Parathyroid adenoma (tissue), 2 donors: ENCODE measurements at regions not wholly inside any gene's neighbourhood (a gene's known extent, or its start where the extent isn't known, plus 50 kb on each side); places are given as distances from the start of the nearest gene placed in this dataset.

Source experiments
- H2AFZ ChIP-seq: fragments of 300-600 bp; sonication (generic); one replicate; pipeline ENCODE4 v1.7.0; 2017; ENCODE audit warnings: antibody characterized with exemption, mild to moderate bottlenecking
- H3K27ac ChIP-seq: fragments of 300-600 bp; sonication (generic); one replicate; pipeline ENCODE4 v1.7.0; 2017
- H3K27me3 ChIP-seq: fragments of 300-600 bp; sonication (generic); one replicate; pipeline ENCODE4 v1.7.0; 2017; ENCODE audit warnings: low read length; ENCODE audit not compliant: control insufficient read depth, insufficient read depth
- H3K36me3 ChIP-seq: fragments of 300-600 bp; sonication (generic); one replicate; pipeline ENCODE4 v1.7.0; 2017; ENCODE audit warnings: low read length; ENCODE audit not compliant: control insufficient read depth, insufficient read depth
- H3K4me1 ChIP-seq: fragments of 300-600 bp; sonication (generic); one replicate; pipeline ENCODE4 v1.7.0; 2017; ENCODE audit warnings: control low read depth
- H3K4me2 ChIP-seq: fragments of 300-600 bp; sonication (generic); one replicate; pipeline ENCODE4 v1.7.0; 2017; ENCODE audit warnings: low read length
- H3K4me3 ChIP-seq: fragments of 300-600 bp; sonication (generic); one replicate; pipeline ENCODE4 v1.7.0; 2017; ENCODE audit warnings: low read depth, low read length
- H3K79me2 ChIP-seq: fragments of 300-600 bp; sonication (generic); one replicate; pipeline ENCODE4 v1.7.0; 2017; ENCODE audit warnings: control low read depth
- H3K9ac ChIP-seq: fragments of 300-600 bp; sonication (generic); one replicate; pipeline ENCODE4 v1.7.0; 2017; ENCODE audit warnings: mild to moderate bottlenecking
- H3K9me3 ChIP-seq: fragments of 300-600 bp; sonication (generic); one replicate; pipeline ENCODE4 v1.7.0; 2017; ENCODE audit warnings: low read length; ENCODE audit not compliant: control insufficient read depth
- TF ChIP-seq, protein P1 (sequence below): fragments of 300-600 bp; sonication (generic); IDR thresholded peaks from one replicate; pipeline ENCODE4 v1.7.0; 2017; ENCODE audit warnings: antibody characterized with exemption, mild to moderate bottlenecking
- donor health status: primary hyperparathyroidism.

- H3K4me2 ChIP-seq = peak overlapping the region; percentile 79
- no peaks in the 10 kb centered on the region for H3K9me3 ChIP-seq
- H3K4me3 ChIP-seq = peak overlapping the region; percentile 69
- H3K79me2 ChIP-seq = no peaks in the 10 kb centered on the region
- no peak overlapping the region for H3K9ac ChIP-seq
- no peaks in the 10 kb centered on the region for H3K36me3 ChIP-seq
- H3K27ac ChIP-seq = no peak overlapping the region
- TF ChIP-seq, protein P1, sequence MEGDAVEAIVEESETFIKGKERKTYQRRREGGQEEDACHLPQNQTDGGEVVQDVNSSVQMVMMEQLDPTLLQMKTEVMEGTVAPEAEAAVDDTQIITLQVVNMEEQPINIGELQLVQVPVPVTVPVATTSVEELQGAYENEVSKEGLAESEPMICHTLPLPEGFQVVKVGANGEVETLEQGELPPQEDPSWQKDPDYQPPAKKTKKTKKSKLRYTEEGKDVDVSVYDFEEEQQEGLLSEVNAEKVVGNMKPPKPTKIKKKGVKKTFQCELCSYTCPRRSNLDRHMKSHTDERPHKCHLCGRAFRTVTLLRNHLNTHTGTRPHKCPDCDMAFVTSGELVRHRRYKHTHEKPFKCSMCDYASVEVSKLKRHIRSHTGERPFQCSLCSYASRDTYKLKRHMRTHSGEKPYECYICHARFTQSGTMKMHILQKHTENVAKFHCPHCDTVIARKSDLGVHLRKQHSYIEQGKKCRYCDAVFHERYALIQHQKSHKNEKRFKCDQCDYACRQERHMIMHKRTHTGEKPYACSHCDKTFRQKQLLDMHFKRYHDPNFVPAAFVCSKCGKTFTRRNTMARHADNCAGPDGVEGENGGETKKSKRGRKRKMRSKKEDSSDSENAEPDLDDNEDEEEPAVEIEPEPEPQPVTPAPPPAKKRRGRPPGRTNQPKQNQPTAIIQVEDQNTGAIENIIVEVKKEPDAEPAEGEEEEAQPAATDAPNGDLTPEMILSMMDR = peak; percentile 54
- no peaks in the 10 kb centered on the region for H3K27me3 ChIP-seq
- no peaks in the 10 kb centered on the region for H3K4me1 ChIP-seq
- peak overlapping the region; percentile 82 for H2AFZ ChIP-seq
These were observed 259.5 kb upstream of the E2F7 start for GRCh38 chr12:77324763-77325468.

GRCh38 chr12:77324416-77324762, 259.0 kb upstream of the E2F7 start:
- Histone ChIP-seq H3K79me2 (no peaks in the 10 kb centered on the region), H3K4me1 (no peaks in the 10 kb centered on the region), H2AFZ (peak overlapping the region; percentile 82), H3K27ac (no peak overlapping the region), H3K4me2 (peak overlapping the region; percentile 79), H3K4me3 (peak overlapping the region; percentile 69), H3K27me3 (no peaks in the 10 kb centered on the region), H3K36me3 (no peaks in the 10 kb centered on the region), H3K9me3 (no peaks in the 10 kb centered on the region), H3K9ac (no peak overlapping the region)
- TF ChIP-seq, protein P1 = no peak

DNA sequence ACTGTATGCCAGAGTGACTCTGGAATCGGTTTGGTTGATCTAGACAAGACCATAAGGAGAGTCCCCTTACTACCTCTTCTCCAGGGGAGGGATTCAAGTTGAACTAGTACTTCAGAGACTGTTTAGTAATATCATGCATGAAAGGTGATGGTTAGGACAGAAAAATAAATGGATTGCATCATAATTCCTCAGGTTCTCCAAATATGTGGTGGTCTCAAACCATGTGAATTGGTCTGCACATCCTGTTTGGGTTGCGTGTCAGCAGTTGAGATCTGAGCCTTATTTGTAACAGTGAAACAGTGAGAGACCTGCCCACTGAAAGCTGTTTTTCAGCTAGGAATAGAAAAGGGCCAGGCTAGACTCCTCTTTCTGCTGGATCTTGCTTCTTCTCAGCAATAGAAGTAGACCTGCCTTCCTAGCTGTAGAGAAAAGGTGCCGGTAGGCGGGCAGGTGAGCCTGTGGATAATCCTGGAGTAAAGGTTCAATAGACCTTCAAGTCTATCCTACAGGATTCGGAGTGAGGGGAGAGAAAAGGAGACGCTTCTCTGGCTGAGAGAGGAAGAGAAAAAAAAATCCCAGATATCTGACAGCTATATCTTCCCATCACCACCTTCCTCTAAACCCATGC, 258.5 kb upstream of the E2F7 start:
- Histone ChIP-seq H2AFZ (peak overlapping the region; percentile 82), H3K4me3 (no peak overlapping the region), H3K9me3 (no peaks in the 10 kb centered on the region), H3K27me3 (no peaks in the 10 kb centered on the region), H3K9ac (no peak overlapping the region), H3K79me2 (no peaks in the 10 kb centered on the region), H3K27ac (no peak overlapping the region), H3K4me2 (no peak overlapping the region), H3K4me1 (no peaks in the 10 kb centered on the region), H3K36me3 (no peaks in the 10 kb centered on the region)
- TF ChIP-seq, protein P1 = no peak

DNA sequence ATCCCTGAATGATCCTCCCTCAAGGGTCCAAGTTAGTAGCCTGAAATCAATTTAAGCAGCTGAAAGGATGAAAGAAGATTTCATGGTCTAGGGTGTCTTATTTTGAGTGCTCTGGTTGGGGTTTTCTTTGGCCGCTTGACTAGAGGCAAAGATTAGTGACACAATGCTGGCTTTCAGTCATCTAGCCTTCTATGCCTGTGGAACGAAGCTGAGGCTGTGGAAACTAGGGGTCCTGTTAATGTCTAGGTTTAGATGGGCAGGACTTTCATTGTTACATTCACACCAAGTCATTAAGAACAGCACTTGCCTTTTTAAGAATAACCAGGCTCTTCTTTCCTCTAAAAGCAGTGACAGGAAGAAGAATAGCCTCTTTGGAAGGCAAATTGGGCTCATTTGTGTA, 253.8 kb upstream of the E2F7 start:
- Histone ChIP-seq H2AFZ (no peak overlapping the region), H3K27me3 (no peaks in the 10 kb centered on the region), H3K79me2 (no peaks in the 10 kb centered on the region), H3K9ac (no peak overlapping the region), H3K36me3 (no peaks in the 10 kb centered on the region), H3K9me3 (no peaks in the 10 kb centered on the region), H3K4me1 (no peaks in the 10 kb centered on the region), H3K27ac (no peak overlapping the region), H3K4me2 (no peak overlapping the region), H3K4me3 (no peak overlapping the region)
- TF ChIP-seq, protein P1 = no peak

GRCh38 chr12:77315407-77315806, 250.0 kb upstream of the E2F7 start:
- no peak overlapping the region for H2AFZ ChIP-seq
- H3K79me2 ChIP-seq = no peaks in the 10 kb centered on the region
- H3K4me2 ChIP-seq = no peak overlapping the region
- no peak overlapping the region for H3K4me3 ChIP-seq
- no peak overlapping the region for H3K9ac ChIP-seq
- H3K27me3 ChIP-seq = no peaks in the 10 kb centered on the region
- no peaks in the 10 kb centered on the region for H3K36me3 ChIP-seq
- no peaks in the 10 kb centered on the region for H3K4me1 ChIP-seq
- no peaks in the 10 kb centered on the region for H3K9me3 ChIP-seq
- no peak overlapping the region for H3K27ac ChIP-seq
- TF ChIP-seq, protein P1 = no peak
